Esophagus muscularis mucosa (tissue), 4 donors: ENCODE measurements at regions not wholly inside any gene's neighbourhood (a gene's known extent, or its start where the extent isn't known, plus 50 kb on each side); places are given as distances from the start of the nearest gene placed in this dataset.

ENCODE experiments used
- CTCF ChIP-seq, 3 experiments: fragments of 200-600 bp in 2 of 3; fragments of 450-650 bp in 1 of 3; sonication (generic) in 2 of 3; IDR thresholded peaks; one replicate each; pipeline ENCODE4 v1.5.1; 2017 to 2019; ENCODE audit warnings: antibody characterized with exemption in 3 of 3, mild to moderate bottlenecking in 2 of 3, moderate library complexity in 1 of 3
- EP300 ChIP-seq: sonication (generic); formaldehyde crosslinking; IDR thresholded peaks from one replicate; pipeline ENCODE4 v1.6.1; 2017; ENCODE audit warnings: antibody characterized with exemption
- POLR2A ChIP-seq: fragments of 450-650 bp; IDR thresholded peaks from one replicate; pipeline ENCODE4 v1.6.1; 2017; ENCODE audit warnings: antibody characterized with exemption, moderate library complexity, mild to moderate bottlenecking, low read depth
- POLR2AphosphoS5 ChIP-seq, 2 donors: sonication (generic); formaldehyde crosslinking; IDR thresholded peaks; one replicate each; pipeline ENCODE4 v1.6.1; 2017; ENCODE audit warnings: antibody characterized with exemption in 2 of 2

- TF ChIP-seq EP300 (no peak), CTCF (IDR thresholded peaks at IDR 0.05) (no peak), POLR2A (no peak), POLR2AphosphoS5 (IDR thresholded peaks at IDR 0.05) (no peak)
These were observed 100.2 kb upstream of the PARP11 start for GRCh38 chr12:3973269-3973884.
